Breast epithelium (tissue), 3 donors: ENCODE measurements at regions not wholly inside any gene's neighbourhood (a gene's known extent, or its start where the extent isn't known, plus 50 kb on each side); places are given as distances from the start of the nearest gene placed in this dataset.

Experiments used
- CTCF ChIP-seq, 3 donors: fragments of 450-650 bp; IDR thresholded peaks; one replicate each; pipeline ENCODE4 v1.5.1; 2016 to 2017; ENCODE audit warnings: antibody characterized with exemption in 3 of 3, mild to moderate bottlenecking in 3 of 3, moderate library complexity in 3 of 3
- POLR2A ChIP-seq: fragments of 450-650 bp; IDR thresholded peaks from one replicate; pipeline ENCODE4 v1.6.1; 2016; ENCODE audit warnings: antibody characterized with exemption, mild to moderate bottlenecking, moderate library complexity
- POLR2AphosphoS5 ChIP-seq, 3 donors: sonication (generic); formaldehyde crosslinking; IDR thresholded peaks; one replicate each; pipeline ENCODE4 v1.6.1; 2017; ENCODE audit warnings: antibody characterized with exemption in 3 of 3

GRCh38 chr4:60422439-60422838, 777.7 kb upstream of the ADGRL3 start:
- no peak for TF ChIP-seq POLR2A
- TF ChIP-seq CTCF (IDR thresholded peaks at IDR 0.05) = no peak
- TF ChIP-seq POLR2AphosphoS5 (IDR thresholded peaks at IDR 0.05) = no peak
